ENCODE measurements at regions not wholly inside any gene's neighbourhood (a gene's known extent, or its start where the extent isn't known, plus 50 kb on each side); places are given as distances from the start of the nearest gene placed in this dataset.

GRCh38 chr2:181268174-181268867, 188.9 kb upstream of the ITGA4 start (continued):
- TF ChIP-seq REST (IDR thresholded peaks at IDR 0.05; ENCODE audit: low read depth) = no peak
- no peak for TF ChIP-seq TCF7L2 (IDR thresholded peaks at IDR 0.05; ENCODE audit: borderline replicate concordance, extremely low read depth, insufficient read depth, insufficient read length)
- TF ChIP-seq EZH2 (IDR thresholded peaks at IDR 0.05) = no peak
- TF ChIP-seq CTCF (IDR thresholded peaks at IDR 0.05 in 2 of 3, conservative IDR thresholded peaks at IDR 0.05 in 1 of 3; ENCODE audit: borderline replicate concordance in 1 of 3, insufficient read depth in 1 of 3, low read depth in 2 of 3, low read length in 2 of 3) = no peak
- no peak for TF ChIP-seq ZFX (IDR thresholded peaks at IDR 0.05)
- TF ChIP-seq CEBPB (IDR thresholded peaks at IDR 0.05; ENCODE audit: low read depth) = no peak
- TF ChIP-seq POLR2A (IDR thresholded peaks at IDR 0.05; ENCODE audit: borderline replicate concordance, extremely low read depth, insufficient read depth, insufficient read length) = no peak

GRCh38 chr2:181273986-181274385, 183.2 kb upstream of the ITGA4 start:
- Histone ChIP-seq H3K9me3 (ENCODE audit: control insufficient read depth in 1 of 2, insufficient read depth in 1 of 2, low read depth in 1 of 2, low read length in 2 of 2) (no peaks in the 10 kb centered on the region), H4K20me1 (ENCODE audit: insufficient read depth) (no peaks in the 10 kb centered on the region), H3K4me2 (ENCODE audit: low read length) (no peak overlapping the region), H3K27me3 (ENCODE audit: insufficient read depth, low read length) (no peaks in the 10 kb centered on the region), H3K27ac (ENCODE audit: low read depth, low read length) (no peak overlapping the region), H3K9ac (ENCODE audit: low read length) (no peak overlapping the region), H3K4me3 (replicated peaks in 1 of 2; ENCODE audit: low read depth in 1 of 2, low read length in 2 of 2) (no peak overlapping the region), H2AFZ (ENCODE audit: low read depth, low read length, poor library complexity, severe bottlenecking) (no peak overlapping the region), H3K4me1 (ENCODE audit: control insufficient read depth in 1 of 2, insufficient read depth in 2 of 2, low read length in 2 of 2) (no peaks in the 10 kb centered on the region), H3K9me2 (ENCODE audit: insufficient read depth) (no peaks in the 10 kb centered on the region), H3K79me2 (ENCODE audit: insufficient read depth, low read length) (no peaks in the 10 kb centered on the region), H3K36me3 (ENCODE audit: control insufficient read depth in 1 of 2, insufficient read depth in 2 of 2, low read length in 2 of 2) (no peaks in the 10 kb centered on the region)
- intact Hi-C loops (cut with micrococcal nuclease) = no loop called here
- RAD21 ChIA-PET (ENCODE audit: low non-redundant PET in 1 of 2, low total read pairs in 2 of 2, uncharacterized antibody in 2 of 2, unreplicated experiment in 2 of 2) = no interaction called here
- POLR2A ChIA-PET = no interaction called here
- CTCF ChIA-PET = no interaction called here
- TF ChIP-seq YY1 (IDR thresholded peaks at IDR 0.05; ENCODE audit: extremely low read depth, insufficient replicate concordance, low read depth, low read length) (no peak), REST (IDR thresholded peaks at IDR 0.05; ENCODE audit: low read depth) (no peak)
- ATAC-seq (no peak), DNase-seq (ENCODE audit: low read depth, low spot score) (no peak)
- BruUV-seq (replicated peaks) = no TSS peak

Data from HCT116 (cell line).